ENCODE measurements at regions not wholly inside any gene's neighbourhood (a gene's known extent, or its start where the extent isn't known, plus 50 kb on each side); places are given as distances from the start of the nearest gene placed in this dataset.

DNA sequence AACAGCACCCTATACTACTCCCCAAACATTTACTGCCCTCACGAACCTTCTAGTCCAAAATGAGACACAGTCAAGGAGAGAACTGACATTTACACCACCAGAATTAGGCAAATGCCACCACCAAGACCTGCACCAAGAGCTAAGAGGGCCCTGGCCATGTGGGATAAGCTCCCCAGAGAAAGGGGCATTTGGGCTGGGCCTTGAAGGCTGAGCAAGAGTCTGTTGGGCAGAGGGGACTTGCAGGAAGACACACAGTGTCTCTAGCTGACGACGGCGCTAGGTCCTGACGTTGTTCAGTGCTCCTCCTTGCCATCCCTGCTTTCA lies 326.4 kb upstream of the ZMIZ1 start:
- Histone ChIP-seq H3K9ac (ENCODE audit: low read depth, low read length) (no peak overlapping the region), H3K4me1 (ENCODE audit: control insufficient read depth, insufficient read depth, low read length) (peaks cover 3% of the 10 kb centered on the region; the same call in 1 of the 2 replicates), H3K4me3 (ENCODE audit: low read depth, low read length) (no peak overlapping the region), H3K27ac (ENCODE audit: low read depth, low read length) (no peak overlapping the region), H3K27me3 (ENCODE audit: control insufficient read depth, insufficient read depth, low read length) (no peaks in the 10 kb centered on the region), H3K9me3 (ENCODE audit: control insufficient read depth, insufficient read depth, low read length) (no peaks in the 10 kb centered on the region), H3K36me3 (ENCODE audit: control insufficient read depth, insufficient read depth, low read length) (no peaks in the 10 kb centered on the region)

DNA sequence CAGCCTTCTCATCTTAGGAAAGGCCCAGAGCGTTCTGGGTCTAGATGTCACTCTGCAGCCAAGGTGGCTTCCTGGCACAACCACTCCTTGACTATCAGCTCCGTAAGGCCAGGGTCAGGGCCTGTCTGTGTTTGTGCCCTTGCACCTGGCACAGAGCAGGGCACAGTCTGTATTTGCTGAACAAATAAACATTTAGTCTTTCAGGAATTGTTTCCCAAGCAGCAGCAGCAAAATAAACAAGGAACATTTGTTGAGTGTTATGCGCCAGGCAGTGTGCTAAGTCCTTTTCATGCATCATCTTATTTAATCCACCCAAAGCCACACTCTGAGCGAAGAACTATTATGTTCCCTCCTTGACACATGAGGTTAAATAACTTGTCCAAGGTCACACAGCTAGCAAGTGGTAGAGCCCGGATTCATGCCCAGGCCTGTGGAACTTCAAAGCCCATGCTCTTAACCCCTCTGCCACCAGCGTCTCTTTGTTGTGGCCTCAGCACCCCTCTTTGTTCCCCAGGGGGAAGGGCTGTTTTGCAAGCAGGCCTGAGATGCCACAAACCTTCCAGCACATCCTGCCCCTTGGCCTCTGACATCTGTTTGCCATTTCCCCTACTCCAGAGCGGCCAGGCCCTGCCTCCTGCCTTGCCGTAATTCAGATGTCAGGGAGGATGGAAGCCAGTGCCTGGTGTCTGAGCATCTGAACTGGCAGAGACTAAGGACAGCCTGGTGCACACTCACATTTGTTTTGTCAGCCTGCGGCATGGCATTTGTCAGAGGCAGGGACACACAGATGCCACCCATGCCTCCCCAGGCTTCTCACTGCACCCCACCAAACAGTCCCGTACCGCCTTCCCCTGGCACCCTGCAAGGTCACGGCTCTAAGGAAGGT lies 325.8 kb upstream of the ZMIZ1 start:
- Histone ChIP-seq H3K36me3 (ENCODE audit: control insufficient read depth, insufficient read depth, low read length) (no peaks in the 10 kb centered on the region), H3K4me3 (ENCODE audit: low read depth, low read length) (no peak overlapping the region), H3K4me1 (ENCODE audit: control insufficient read depth, insufficient read depth, low read length) (peaks cover 3% of the 10 kb centered on the region; the same call in 1 of the 2 replicates), H3K9me3 (ENCODE audit: control insufficient read depth, insufficient read depth, low read length) (no peaks in the 10 kb centered on the region), H3K27ac (ENCODE audit: low read depth, low read length) (no peak overlapping the region), H3K9ac (ENCODE audit: low read depth, low read length) (no peak overlapping the region), H3K27me3 (ENCODE audit: control insufficient read depth, insufficient read depth, low read length) (no peaks in the 10 kb centered on the region)

DNA sequence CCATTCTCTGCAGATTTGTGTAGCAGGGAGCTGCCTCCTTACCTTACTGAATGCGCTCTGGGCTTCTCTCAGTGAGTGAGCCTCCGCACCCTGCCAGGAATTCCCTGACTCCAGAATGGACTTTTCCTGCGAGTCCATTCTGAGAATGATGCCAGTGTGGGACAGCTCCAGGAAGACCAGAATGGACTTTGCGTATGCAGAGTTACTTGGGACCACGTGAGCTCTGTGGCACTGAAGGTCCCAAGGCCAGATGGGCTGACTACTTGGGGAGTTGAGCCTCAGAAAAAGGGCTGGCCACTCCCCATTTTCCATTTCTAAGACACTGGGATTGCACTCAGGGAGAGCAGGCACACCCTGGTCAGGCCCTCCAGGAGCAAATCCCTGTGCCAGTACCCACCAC lies 324.7 kb upstream of the ZMIZ1 start:
- Histone ChIP-seq H3K36me3 (ENCODE audit: control insufficient read depth, insufficient read depth, low read length) (no peaks in the 10 kb centered on the region), H3K9me3 (ENCODE audit: control insufficient read depth, insufficient read depth, low read length) (no peaks in the 10 kb centered on the region), H3K27me3 (ENCODE audit: control insufficient read depth, insufficient read depth, low read length) (no peaks in the 10 kb centered on the region), H3K4me3 (ENCODE audit: low read depth, low read length) (no peak overlapping the region), H3K9ac (ENCODE audit: low read depth, low read length) (no peak overlapping the region), H3K27ac (ENCODE audit: low read depth, low read length) (no peak overlapping the region), H3K4me1 (ENCODE audit: control insufficient read depth, insufficient read depth, low read length) (peaks cover 3% of the 10 kb centered on the region; the same call in 1 of the 2 replicates)

DNA sequence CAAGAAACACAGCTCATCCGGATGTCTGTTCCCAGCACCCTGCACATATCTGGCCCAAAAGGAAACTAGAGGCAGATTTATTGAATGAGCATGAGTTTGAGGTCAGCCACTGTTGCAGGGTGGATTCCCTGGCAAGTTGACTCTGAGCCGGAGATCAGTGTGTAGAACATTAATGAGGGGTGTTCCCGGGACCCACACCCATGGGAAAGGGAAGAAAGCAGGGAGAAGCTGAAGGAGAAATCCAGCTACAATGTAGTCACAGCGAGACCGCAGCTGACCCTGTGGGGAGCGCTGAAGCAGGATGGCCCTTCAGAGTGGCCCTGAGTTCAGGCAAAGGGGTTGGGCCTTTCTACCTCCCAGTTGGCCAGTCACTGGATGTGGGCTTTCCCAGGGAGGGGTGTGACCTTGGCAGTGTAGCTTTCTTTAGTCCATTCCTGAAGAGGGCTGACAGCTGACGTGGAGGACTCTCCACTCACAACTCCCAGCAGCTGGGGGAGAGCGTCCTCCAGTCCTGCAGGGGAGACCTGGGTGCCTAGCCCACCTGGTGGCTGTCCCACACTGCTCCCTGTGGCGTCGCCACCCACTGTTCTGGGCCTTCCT lies 324.2 kb upstream of the ZMIZ1 start:
- no peaks in the 10 kb centered on the region for H3K9me3 ChIP-seq (ENCODE audit: control insufficient read depth, insufficient read depth, low read length)
- no peaks in the 10 kb centered on the region for H3K36me3 ChIP-seq (ENCODE audit: control insufficient read depth, insufficient read depth, low read length)
- peaks cover 1% of the 10 kb centered on the region; the same call in 1 of the 2 replicates for H3K4me1 ChIP-seq (ENCODE audit: control insufficient read depth, insufficient read depth, low read length)
- H3K9ac ChIP-seq (ENCODE audit: low read depth, low read length), result no peak overlapping the region
- H3K27ac ChIP-seq (ENCODE audit: low read depth, low read length), result no peak overlapping the region
- no peaks in the 10 kb centered on the region for H3K27me3 ChIP-seq (ENCODE audit: control insufficient read depth, insufficient read depth, low read length)
- H3K4me3 ChIP-seq (ENCODE audit: low read depth, low read length), result no peak overlapping the region

DNA sequence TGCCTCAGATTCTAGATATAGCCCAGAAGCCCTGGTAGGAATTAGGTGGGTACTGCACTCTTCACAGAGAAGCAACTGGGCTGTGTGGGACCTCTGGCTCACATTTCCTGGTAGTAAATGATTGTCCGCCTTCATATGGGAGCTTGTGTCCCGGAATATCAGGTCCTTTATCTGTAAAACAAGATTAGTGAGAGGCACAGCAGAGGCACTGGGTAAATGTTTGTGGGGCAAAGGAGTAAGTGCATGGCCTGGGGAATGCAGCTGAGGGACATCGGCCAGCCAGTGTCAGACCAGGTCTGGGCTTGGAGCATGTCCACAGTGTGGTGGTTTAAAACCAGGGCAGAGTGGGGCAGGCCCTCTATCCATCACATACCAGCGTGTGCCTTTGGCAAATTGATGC lies 323.3 kb upstream of the ZMIZ1 start:
- Histone ChIP-seq H3K9ac (ENCODE audit: low read depth, low read length) (no peak overlapping the region), H3K9me3 (ENCODE audit: control insufficient read depth, insufficient read depth, low read length) (no peaks in the 10 kb centered on the region), H3K4me3 (ENCODE audit: low read depth, low read length) (no peak overlapping the region), H3K27me3 (ENCODE audit: control insufficient read depth, insufficient read depth, low read length) (no peaks in the 10 kb centered on the region), H3K27ac (ENCODE audit: low read depth, low read length) (no peak overlapping the region), H3K4me1 (ENCODE audit: control insufficient read depth, insufficient read depth, low read length) (no peaks in the 10 kb centered on the region), H3K36me3 (ENCODE audit: control insufficient read depth, insufficient read depth, low read length) (no peaks in the 10 kb centered on the region)

DNA sequence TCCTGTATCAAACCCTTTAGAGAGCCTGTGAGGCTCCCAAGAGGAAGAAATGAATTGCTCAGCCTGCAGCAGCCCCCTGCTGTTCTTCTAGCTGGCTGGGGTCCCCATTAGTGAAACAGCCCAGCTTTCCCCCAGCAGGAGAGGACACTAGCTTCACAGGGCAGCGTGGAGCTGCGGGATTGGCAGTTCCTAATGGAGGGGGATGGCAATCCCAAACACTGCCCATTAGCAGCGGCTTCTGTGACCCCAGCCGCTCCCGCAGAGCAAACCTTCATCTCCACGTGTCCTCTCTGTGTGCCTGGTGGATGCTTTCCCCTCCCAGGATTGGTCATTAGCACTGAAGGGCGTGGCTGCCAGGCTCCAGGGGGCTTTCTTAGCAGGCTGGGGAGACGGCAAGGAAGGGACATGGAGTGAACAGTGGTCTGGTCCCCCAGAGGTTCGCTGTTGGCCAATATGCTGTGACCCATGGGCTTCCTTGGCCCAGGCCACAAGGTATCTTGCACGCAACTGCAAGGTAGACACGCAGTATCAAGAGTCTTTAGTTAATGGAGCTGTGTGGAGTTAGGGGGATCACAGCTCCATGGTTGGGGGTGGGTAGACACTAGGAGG lies 322.5 kb upstream of the ZMIZ1 start:
- Histone ChIP-seq H3K27me3 (ENCODE audit: control insufficient read depth, insufficient read depth, low read length) (no peaks in the 10 kb centered on the region), H3K4me1 (ENCODE audit: control insufficient read depth, insufficient read depth, low read length) (no peaks in the 10 kb centered on the region), H3K9me3 (ENCODE audit: control insufficient read depth, insufficient read depth, low read length) (no peaks in the 10 kb centered on the region), H3K9ac (ENCODE audit: low read depth, low read length) (no peak overlapping the region), H3K4me3 (ENCODE audit: low read depth, low read length) (no peak overlapping the region), H3K27ac (ENCODE audit: low read depth, low read length) (no peak overlapping the region), H3K36me3 (ENCODE audit: control insufficient read depth, insufficient read depth, low read length) (no peaks in the 10 kb centered on the region)

DNA sequence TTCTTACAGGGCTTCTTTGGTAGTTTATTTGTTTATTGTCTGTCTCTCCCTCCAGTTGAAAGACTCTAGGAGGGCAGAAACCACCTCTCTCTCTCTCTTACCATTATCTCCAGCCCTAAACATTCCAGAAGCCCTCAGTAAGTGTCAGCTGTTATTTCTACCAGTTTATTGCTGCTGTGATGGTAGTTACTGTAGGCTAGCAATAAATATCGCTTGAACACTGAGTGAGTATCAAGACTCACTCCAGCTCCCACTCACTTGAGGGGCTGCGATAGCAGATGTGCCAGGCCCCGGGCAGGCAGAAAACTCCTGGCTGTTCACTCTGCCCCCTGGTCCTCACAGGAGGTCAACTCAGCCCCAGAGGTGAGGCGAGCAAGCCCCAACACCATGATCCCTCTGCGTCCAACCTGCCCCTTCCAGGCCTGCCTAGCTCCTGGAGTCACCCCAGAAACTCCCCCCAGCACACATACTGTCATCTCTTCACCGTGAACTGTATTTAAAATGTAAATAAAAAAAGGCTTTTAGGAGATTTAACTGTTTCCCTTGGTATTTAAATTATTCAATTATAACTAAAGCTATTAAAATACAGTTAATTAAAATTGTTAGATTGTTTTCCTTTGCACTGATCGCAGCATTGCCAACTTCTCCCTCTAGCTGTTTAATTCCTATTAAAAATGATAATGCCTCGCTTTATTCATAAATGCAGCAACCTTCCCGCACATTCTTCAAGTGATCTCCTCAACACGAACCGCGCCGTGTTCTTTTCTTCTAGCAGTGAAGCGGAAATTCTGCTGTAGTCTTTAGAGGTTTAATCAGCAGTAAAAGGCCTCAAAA lies 321.1 kb upstream of the ZMIZ1 start:
- no peak overlapping the region for H3K9ac ChIP-seq (ENCODE audit: low read depth, low read length)
- H3K4me3 ChIP-seq (ENCODE audit: low read depth, low read length), result no peak overlapping the region
- no peaks in the 10 kb centered on the region for H3K9me3 ChIP-seq (ENCODE audit: control insufficient read depth, insufficient read depth, low read length)
- H3K27ac ChIP-seq (ENCODE audit: low read depth, low read length), result no peak overlapping the region
- H3K36me3 ChIP-seq (ENCODE audit: control insufficient read depth, insufficient read depth, low read length), result no peaks in the 10 kb centered on the region
- H3K27me3 ChIP-seq (ENCODE audit: control insufficient read depth, insufficient read depth, low read length), result no peaks in the 10 kb centered on the region
- H3K4me1 ChIP-seq (ENCODE audit: control insufficient read depth, insufficient read depth, low read length), result no peaks in the 10 kb centered on the region

DNA sequence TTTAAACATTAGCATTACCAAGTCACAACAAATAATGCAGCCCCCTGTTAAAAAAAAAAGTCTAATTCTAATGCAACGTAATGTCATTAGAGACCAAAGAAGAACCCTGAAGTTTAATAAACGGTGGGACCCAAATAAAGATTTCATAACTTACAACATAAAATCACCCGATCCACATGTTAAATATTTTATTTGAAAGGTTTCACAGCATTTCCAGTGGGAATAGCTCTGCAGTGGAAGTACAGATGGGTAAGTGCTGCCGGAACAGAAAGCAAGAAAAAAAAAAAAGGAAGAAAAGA lies 320.6 kb upstream of the ZMIZ1 start:
- no peak overlapping the region for H3K9ac ChIP-seq (ENCODE audit: low read depth, low read length)
- no peak overlapping the region for H3K4me3 ChIP-seq (ENCODE audit: low read depth, low read length)
- H3K4me1 ChIP-seq (ENCODE audit: control insufficient read depth, insufficient read depth, low read length), result no peaks in the 10 kb centered on the region
- H3K36me3 ChIP-seq (ENCODE audit: control insufficient read depth, insufficient read depth, low read length), result no peaks in the 10 kb centered on the region
- no peak overlapping the region for H3K27ac ChIP-seq (ENCODE audit: low read depth, low read length)
- no peaks in the 10 kb centered on the region for H3K27me3 ChIP-seq (ENCODE audit: control insufficient read depth, insufficient read depth, low read length)
- H3K9me3 ChIP-seq (ENCODE audit: control insufficient read depth, insufficient read depth, low read length), result no peaks in the 10 kb centered on the region

DNA sequence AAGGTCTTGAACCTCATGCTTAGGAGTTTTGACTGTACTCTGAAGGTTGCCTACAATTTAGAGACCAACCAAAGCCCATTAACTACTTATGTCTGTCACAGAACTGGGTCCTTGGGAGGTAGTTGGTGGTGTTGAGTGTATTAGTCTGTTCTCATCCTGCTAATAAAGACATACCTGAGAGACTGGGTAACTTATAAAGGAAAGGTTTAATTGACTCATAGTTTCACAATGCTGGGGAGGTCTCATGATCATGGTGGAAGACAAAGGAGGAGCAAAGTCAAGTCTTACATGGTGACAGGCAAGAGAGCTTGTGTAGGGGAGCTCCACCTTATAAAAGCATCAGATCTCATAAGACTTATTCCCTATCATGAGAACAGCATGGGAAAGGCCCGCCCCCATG lies 319.6 kb upstream of the ZMIZ1 start:
- no peak overlapping the region for H3K9ac ChIP-seq (ENCODE audit: low read depth, low read length)
- H3K4me3 ChIP-seq (ENCODE audit: low read depth, low read length), result no peak overlapping the region
- H3K9me3 ChIP-seq (ENCODE audit: control insufficient read depth, insufficient read depth, low read length), result no peaks in the 10 kb centered on the region
- no peaks in the 10 kb centered on the region for H3K27me3 ChIP-seq (ENCODE audit: control insufficient read depth, insufficient read depth, low read length)
- H3K4me1 ChIP-seq (ENCODE audit: control insufficient read depth, insufficient read depth, low read length), result peaks cover 2% of the 10 kb centered on the region
- no peak overlapping the region for H3K27ac ChIP-seq (ENCODE audit: low read depth, low read length)
- no peaks in the 10 kb centered on the region for H3K36me3 ChIP-seq (ENCODE audit: control insufficient read depth, insufficient read depth, low read length)

DNA sequence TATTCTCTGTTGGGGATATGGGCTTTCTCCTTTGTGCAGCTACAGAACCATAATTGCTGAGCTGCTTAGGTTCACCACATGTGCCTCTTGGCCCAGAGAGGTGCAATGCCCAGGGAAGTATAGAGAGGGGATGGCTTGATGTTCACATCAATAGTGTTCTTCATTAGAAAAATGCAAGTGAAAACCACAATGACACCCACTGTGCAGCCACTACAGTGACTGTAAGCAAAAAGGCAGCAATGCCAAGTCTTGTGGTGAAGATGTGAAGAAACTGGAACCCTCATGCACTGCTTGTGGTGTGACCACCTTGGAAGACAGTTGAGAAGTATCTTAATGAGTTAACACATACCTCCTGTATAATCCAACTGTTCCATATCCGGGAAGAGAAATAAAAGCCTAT lies 318.9 kb upstream of the ZMIZ1 start:
- peaks cover 9% of the 10 kb centered on the region for H3K4me1 ChIP-seq (ENCODE audit: control insufficient read depth, insufficient read depth, low read length)
- no peak overlapping the region for H3K4me3 ChIP-seq (ENCODE audit: low read depth, low read length)
- no peaks in the 10 kb centered on the region for H3K27me3 ChIP-seq (ENCODE audit: control insufficient read depth, insufficient read depth, low read length)
- no peaks in the 10 kb centered on the region for H3K9me3 ChIP-seq (ENCODE audit: control insufficient read depth, insufficient read depth, low read length)
- H3K27ac ChIP-seq (ENCODE audit: low read depth, low read length), result no peak overlapping the region
- H3K36me3 ChIP-seq (ENCODE audit: control insufficient read depth, insufficient read depth, low read length), result no peaks in the 10 kb centered on the region
- no peak overlapping the region for H3K9ac ChIP-seq (ENCODE audit: low read depth, low read length)

DNA sequence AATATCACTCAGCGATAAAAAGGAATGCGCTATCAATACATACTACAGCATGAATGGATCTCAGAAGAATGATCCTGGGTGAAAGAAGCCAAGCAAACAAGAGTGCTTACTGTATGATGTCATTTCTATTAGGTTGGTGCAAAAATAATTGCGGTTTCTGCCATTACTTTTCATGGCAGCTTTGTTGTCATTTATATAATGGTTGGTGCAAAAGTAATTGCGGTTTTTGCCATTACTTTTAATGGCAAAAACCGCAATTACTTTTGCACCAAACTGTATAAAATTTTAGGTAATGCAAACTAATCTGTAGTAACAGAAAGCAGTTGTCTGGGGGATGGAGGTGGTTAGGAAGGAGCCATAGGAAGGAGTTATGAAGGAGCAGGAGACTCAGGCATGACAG lies 318.3 kb upstream of the ZMIZ1 start:
- Histone ChIP-seq H3K27ac (ENCODE audit: low read depth, low read length) (no peak overlapping the region), H3K4me3 (ENCODE audit: low read depth, low read length) (no peak overlapping the region), H3K9ac (ENCODE audit: low read depth, low read length) (no peak overlapping the region), H3K36me3 (ENCODE audit: control insufficient read depth, insufficient read depth, low read length) (no peaks in the 10 kb centered on the region), H3K9me3 (ENCODE audit: control insufficient read depth, insufficient read depth, low read length) (no peaks in the 10 kb centered on the region), H3K4me1 (ENCODE audit: control insufficient read depth, insufficient read depth, low read length) (peaks cover 14% of the 10 kb centered on the region), H3K27me3 (ENCODE audit: control insufficient read depth, insufficient read depth, low read length) (no peaks in the 10 kb centered on the region)
